Suprapubic skin (tissue), 4 donors: ENCODE measurements at regions not wholly inside any gene's neighbourhood (a gene's known extent, or its start where the extent isn't known, plus 50 kb on each side); places are given as distances from the start of the nearest gene placed in this dataset.

ENCODE experiments used
- CTCF ChIP-seq, 2 donors: fragments of 200-600 bp in 1 of 2; fragments of 450-650 bp in 1 of 2; sonication (generic) in 1 of 2; IDR thresholded peaks; one replicate each; pipeline ENCODE4 v1.5.1; 2016 to 2019; ENCODE audit warnings: antibody characterized with exemption in 2 of 2, mild to moderate bottlenecking in 1 of 2, moderate library complexity in 1 of 2
- POLR2A ChIP-seq, 2 donors: fragments of 450-650 bp; IDR thresholded peaks; one replicate each; pipeline ENCODE4 v1.6.1; 2017; ENCODE audit warnings: antibody characterized with exemption in 2 of 2, mild to moderate bottlenecking in 2 of 2, moderate library complexity in 2 of 2
- POLR2AphosphoS5 ChIP-seq, 3 donors: sonication (generic); formaldehyde crosslinking; IDR thresholded peaks; one replicate each; pipeline ENCODE4 v1.6.1; 2017; ENCODE audit warnings: antibody characterized with exemption in 3 of 3

DNA sequence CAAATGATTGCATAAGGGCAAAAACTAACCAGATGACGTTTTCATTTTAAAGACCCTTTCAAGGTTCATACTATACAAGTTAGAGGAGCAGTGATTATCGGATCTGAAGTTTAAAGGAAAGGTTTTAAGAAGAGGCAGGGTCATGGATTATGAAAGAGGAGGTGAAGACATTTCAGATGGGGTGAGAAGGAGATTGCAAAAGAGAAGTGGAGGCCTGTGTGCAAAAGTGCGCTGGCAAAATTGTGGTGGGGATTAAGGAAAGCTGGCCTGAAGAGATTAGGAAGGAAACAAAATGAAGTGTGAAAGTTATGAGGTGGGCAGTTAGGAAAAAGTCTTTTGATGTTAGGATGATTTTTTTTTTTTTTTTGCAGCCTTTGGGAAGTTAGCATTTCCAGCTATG lies 935.7 kb upstream of the FAM98A start:
- TF ChIP-seq POLR2AphosphoS5 (IDR thresholded peaks at IDR 0.05) (no peak), CTCF (IDR thresholded peaks at IDR 0.05) (no peak), POLR2A (IDR thresholded peaks at IDR 0.05) (no peak)
